GM12878 (cell line): ENCODE measurements at regions not wholly inside any gene's neighbourhood (a gene's known extent, or its start where the extent isn't known, plus 50 kb on each side); places are given as distances from the start of the nearest gene placed in this dataset.

Source experiments
- ATAC-seq: fragments of 200-7000 bp; cut with Tn5 transposase; 3 replicates; pipeline ENCODE4 v1.9.1; 2020; ENCODE audit warnings: mild to moderate bottlenecking, moderate library complexity
- BruUV-seq: library from RNA; stranded (reverse); fragments of 400-500 nt; replicated peaks from 2 replicates; lab custom pipeline; 2021; lab: Mats Ljungman, UMichigan
- CTCF ChIA-PET: fragments of 300-600 bp; sonication (Branson Sonifier 250); formaldehyde crosslinking; extraction: SDS; loops from one replicate; lab custom pipeline; 2021; ENCODE audit warnings: inconsistent platforms; lab: Yijun Ruan, JAX
- POLR2A ChIA-PET: fragments of 350-600 bp; formaldehyde crosslinking; extraction: SDS; loops from one replicate; lab custom pipeline; 2021; ENCODE audit warnings: inconsistent platforms; lab: Charles Lee
- RAD21 ChIA-PET: fragments of 300-600 bp; sonication (Branson Sonifier 250); formaldehyde crosslinking; loops from one replicate; lab custom pipeline; 2023; ENCODE audit warnings: antibody characterized with exemption; ENCODE audit not compliant: unreplicated experiment; lab: Charles Lee
- SMC1A ChIA-PET: fragments of 300-600 bp; sonication (Branson Sonifier 250); formaldehyde crosslinking; loops from one replicate; lab custom pipeline; 2023; ENCODE audit not compliant: unreplicated experiment, uncharacterized antibody; lab: Charles Lee
- DNase-seq: peaks from one replicate; pipeline ENCODE4 v3.0.0-alpha.2; 2011; ENCODE audit warnings: low read depth, low spot score
- FAIRE-seq: peaks from 3 replicates; lab custom pipeline; 2011; peaks lifted over from hg19 to GRCh38; lab: Jason Lieb, UNC
- H2AFZ ChIP-seq: 2 replicates; pipeline ENCODE4 v1.6.0; 2011; ENCODE audit warnings: low read depth, low read length, control low read depth; ENCODE audit not compliant: control insufficient read depth
- H3K27ac ChIP-seq: 2 replicates; pipeline ENCODE4 v1.5.1; 2011; ENCODE audit warnings: control low read depth; ENCODE audit not compliant: control insufficient read depth, insufficient read depth
- H3K27me3 ChIP-seq, 2 experiments: replicated peaks in 1 of 2; 2 replicates each; pipeline versions ENCODE4 v1.6.0 to v1.6.1; 2011; ENCODE audit warnings: low read length in 1 of 2; ENCODE audit not compliant: control insufficient read depth in 2 of 2, insufficient read depth in 2 of 2
- H3K36me3 ChIP-seq, 2 experiments: 2 replicates each; pipeline ENCODE4 v1.5.1; 2011; ENCODE audit warnings: low read length in 1 of 2; ENCODE audit not compliant: control insufficient read depth in 2 of 2, insufficient read depth in 2 of 2
- H3K4me1 ChIP-seq: 2 replicates; pipeline ENCODE4 v1.6.1; 2011; ENCODE audit warnings: mild to moderate bottlenecking, low read length, moderate library complexity, mixed read lengths; ENCODE audit not compliant: control insufficient read depth, insufficient read depth
- H3K4me2 ChIP-seq: 2 replicates; pipeline ENCODE4 v1.6.0; 2011; ENCODE audit warnings: control low read depth; ENCODE audit not compliant: control insufficient read depth, insufficient read depth
- H3K4me3 ChIP-seq: fragments of 200-600 bp; sonication (generic); 2 replicates; pipeline ENCODE4 v1.5.1; 2016
- H3K79me2 ChIP-seq: 2 replicates; pipeline ENCODE4 v1.6.0; 2011; ENCODE audit warnings: low read length; ENCODE audit not compliant: control insufficient read depth, insufficient read depth
- H3K9ac ChIP-seq: 2 replicates; pipeline ENCODE4 v1.8.0; 2011; ENCODE audit warnings: low read length, control low read depth, mixed read lengths; ENCODE audit not compliant: control insufficient read depth, insufficient read depth
- H3K9me3 ChIP-seq: replicated peaks from 3 replicates; pipeline ENCODE4 v1.5.1; 2011; ENCODE audit warnings: mild to moderate bottlenecking, low read length; ENCODE audit not compliant: control insufficient read depth, insufficient read depth
- H4K20me1 ChIP-seq: 2 replicates; pipeline ENCODE4 v1.6.0; 2011; ENCODE audit not compliant: control insufficient read depth, insufficient read depth
- EP300 ChIP-seq, 2 experiments: fragments of 150-350 bp in 1 of 2; IDR thresholded peaks; 2 replicates each; pipeline ENCODE4 v1.6.1; 2011 to 2012; ENCODE audit warnings: low read depth in 2 of 2, low read length in 2 of 2, borderline replicate concordance in 1 of 2, improper control_type of control experiment in 1 of 2, inconsistent platforms in 1 of 2; ENCODE audit not compliant: control insufficient read depth in 1 of 2
- GATAD2B ChIP-seq: fragments of 450-650 bp; conservative IDR thresholded peaks from 2 replicates; pipeline ENCODE4 v1.6.1; 2017; ENCODE audit warnings: low read depth, mild to moderate bottlenecking, moderate library complexity
- HDGF ChIP-seq: fragments of 450-650 bp; IDR thresholded peaks from 2 replicates; pipeline ENCODE4 v1.6.1; 2016; ENCODE audit warnings: antibody characterized with exemption
- NFYB ChIP-seq: IDR thresholded peaks from 2 replicates; pipeline ENCODE4 v1.6.1; 2011; ENCODE audit warnings: low read depth, mild to moderate bottlenecking, low read length, improper control_type of control experiment, moderate library complexity; ENCODE audit not compliant: insufficient read depth
- PAX5 ChIP-seq: IDR thresholded peaks from 2 replicates; pipeline ENCODE4 v1.6.1; 2011; ENCODE audit warnings: low read depth, low read length, borderline replicate concordance
- TAF1 ChIP-seq: IDR thresholded peaks from 2 replicates; pipeline ENCODE4 v1.6.1; 2011; ENCODE audit warnings: mild to moderate bottlenecking, low read depth, low read length, borderline replicate concordance
- ZBED1 ChIP-seq: IDR thresholded peaks from 2 replicates; pipeline ENCODE4 v1.6.1; 2016; ENCODE audit warnings: borderline replicate concordance
- ZZZ3 ChIP-seq: IDR thresholded peaks from 2 replicates; pipeline ENCODE4 v1.6.1; 2011; ENCODE audit warnings: low read depth; ENCODE audit not compliant: control insufficient read depth, insufficient read length
- WGBS: methylation state at CpG from one replicate; pipeline ENCODE4 v1.1.6; 2016; ENCODE audit warnings: low lambda C conversion rate; ENCODE audit not compliant: insufficient replicate concordance, insufficient coverage; ENCODE audit errors: missing lambda C conversion rate; 5-methylcytosine and 5-hydroxymethylcytosine counted together
- in situ Hi-C: fragments of 300-500 bp; cut with MboI; formaldehyde crosslinking; loops from 9 replicates; pipeline ENCODE4 v1.14.3; 2018; ENCODE audit warnings: mixed read lengths
- intact Hi-C: fragments of 100-400 bp; cut with micrococcal nuclease; formaldehyde crosslinking; loops from one replicate; pipeline ENCODE4 v1.14.2; 2022; ENCODE audit not compliant: unreplicated experiment
- TF ChIP-seq, protein P1 (sequence below): IDR thresholded peaks from 2 replicates; pipeline ENCODE4 v1.6.1; 2012; ENCODE audit warnings: low read depth, low read length, improper control_type of control experiment
- TF ChIP-seq, protein P2 (sequence below): fragments of 450-650 bp; IDR thresholded peaks from 2 replicates; pipeline ENCODE4 v1.6.1; 2016; ENCODE audit warnings: mild to moderate bottlenecking, moderate library complexity, borderline replicate concordance

DNA sequence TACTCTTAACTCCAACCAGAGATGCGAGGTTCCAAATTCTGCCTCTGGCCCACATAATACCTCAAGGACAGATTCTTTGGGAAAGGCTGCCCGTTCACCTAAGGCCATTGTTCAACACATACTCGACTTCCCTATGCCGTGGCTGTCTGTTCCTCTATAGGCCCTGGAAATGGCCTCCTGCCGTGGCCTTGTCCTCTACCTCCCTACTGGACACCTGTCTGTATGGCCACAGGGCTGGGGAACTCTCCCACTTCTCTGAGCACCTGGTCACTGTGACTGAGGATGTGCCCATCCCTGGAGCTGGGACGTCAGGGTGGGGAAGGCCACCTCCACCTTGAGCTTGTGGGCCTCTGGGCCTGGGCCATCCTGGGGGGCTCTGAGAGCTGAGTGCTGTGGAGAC lies 340.5 kb upstream of the B3GAT1 start:
- Histone ChIP-seq H3K9ac (no peak overlapping the region), H3K36me3 (no peaks in the 10 kb centered on the region), H3K27me3 (no peaks in the 10 kb centered on the region; a peak in 1 of 4 replicates), H3K79me2 (no peaks in the 10 kb centered on the region), H3K4me3 (no peak overlapping the region), H3K9me3 (no peaks in the 10 kb centered on the region), H3K4me1 (no peaks in the 10 kb centered on the region), H2AFZ (no peak overlapping the region), H4K20me1 (no peaks in the 10 kb centered on the region), H3K4me2 (no peak overlapping the region), H3K27ac (no peak overlapping the region)
- in situ Hi-C loops = no loop called here
- ChIA-PET RAD21 (no interaction called here), CTCF (no interaction called here), POLR2A (no interaction called here), SMC1A (no interaction called here)
- intact Hi-C loops = no loop called here
- FAIRE-seq (no peak), DNase-seq (no peak), ATAC-seq (no peak)
- WGBS = 2% methylated on average over 6 of the region's 6 CpGs
- no TSS peak for BruUV-seq
- TF ChIP-seq ZBED1 (no peak), HDGF (no peak)
- TF ChIP-seq, protein P1, sequence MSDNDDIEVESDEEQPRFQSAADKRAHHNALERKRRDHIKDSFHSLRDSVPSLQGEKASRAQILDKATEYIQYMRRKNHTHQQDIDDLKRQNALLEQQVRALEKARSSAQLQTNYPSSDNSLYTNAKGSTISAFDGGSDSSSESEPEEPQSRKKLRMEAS = no peak

DNA sequence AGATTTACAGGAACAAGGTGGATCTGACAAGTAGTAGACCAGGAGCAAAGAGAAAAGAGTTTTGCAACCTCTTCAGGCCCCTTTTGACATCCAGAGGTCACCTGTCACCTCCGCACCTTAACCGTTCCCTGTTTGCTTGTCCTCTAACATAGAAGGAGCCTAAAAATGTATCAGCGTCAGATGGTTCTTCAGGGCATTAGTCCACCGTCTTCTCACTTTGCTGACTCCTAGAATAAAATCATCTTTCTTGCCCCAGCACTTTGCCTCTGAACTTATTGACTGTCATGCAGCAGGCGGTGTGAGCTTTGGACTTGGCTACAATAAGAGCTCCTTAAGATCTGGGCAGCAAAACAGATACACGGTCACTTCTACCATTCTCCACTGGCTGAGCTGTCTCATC lies 339.7 kb upstream of the B3GAT1 start:
- no peaks in the 10 kb centered on the region for H3K9me3 ChIP-seq
- no peaks in the 10 kb centered on the region for H3K79me2 ChIP-seq
- in situ Hi-C loops = no loop called here
- BruUV-seq = no TSS peak
- H3K4me3 ChIP-seq = no peak overlapping the region
- SMC1A ChIA-PET = no interaction called here
- CTCF ChIA-PET = no interaction called here
- H3K4me2 ChIP-seq = no peak overlapping the region
- 59% methylated on average over 6 of the region's 6 CpGs for WGBS
- intact Hi-C loops = no loop called here
- no peaks in the 10 kb centered on the region for H4K20me1 ChIP-seq
- RAD21 ChIA-PET = no interaction called here
- H3K27me3 ChIP-seq = no peaks in the 10 kb centered on the region; a peak in 1 of 4 replicates
- no peak overlapping the region for H3K27ac ChIP-seq
- no peaks in the 10 kb centered on the region for H3K36me3 ChIP-seq
- POLR2A ChIA-PET = no interaction called here
- ATAC-seq = no peak
- TF ChIP-seq ZZZ3 = no peak
- no peak for TF ChIP-seq NFYB
- TF ChIP-seq EP300 (IDR thresholded peaks at IDR 0.05; ENCODE audit: borderline replicate concordance in 1 of 2, control insufficient read depth in 1 of 2, low read depth in 2 of 2, low read length in 2 of 2) = no peak
- no peak for TF ChIP-seq GATAD2B
- no peak for TF ChIP-seq PAX5
- TF ChIP-seq, protein P2, sequence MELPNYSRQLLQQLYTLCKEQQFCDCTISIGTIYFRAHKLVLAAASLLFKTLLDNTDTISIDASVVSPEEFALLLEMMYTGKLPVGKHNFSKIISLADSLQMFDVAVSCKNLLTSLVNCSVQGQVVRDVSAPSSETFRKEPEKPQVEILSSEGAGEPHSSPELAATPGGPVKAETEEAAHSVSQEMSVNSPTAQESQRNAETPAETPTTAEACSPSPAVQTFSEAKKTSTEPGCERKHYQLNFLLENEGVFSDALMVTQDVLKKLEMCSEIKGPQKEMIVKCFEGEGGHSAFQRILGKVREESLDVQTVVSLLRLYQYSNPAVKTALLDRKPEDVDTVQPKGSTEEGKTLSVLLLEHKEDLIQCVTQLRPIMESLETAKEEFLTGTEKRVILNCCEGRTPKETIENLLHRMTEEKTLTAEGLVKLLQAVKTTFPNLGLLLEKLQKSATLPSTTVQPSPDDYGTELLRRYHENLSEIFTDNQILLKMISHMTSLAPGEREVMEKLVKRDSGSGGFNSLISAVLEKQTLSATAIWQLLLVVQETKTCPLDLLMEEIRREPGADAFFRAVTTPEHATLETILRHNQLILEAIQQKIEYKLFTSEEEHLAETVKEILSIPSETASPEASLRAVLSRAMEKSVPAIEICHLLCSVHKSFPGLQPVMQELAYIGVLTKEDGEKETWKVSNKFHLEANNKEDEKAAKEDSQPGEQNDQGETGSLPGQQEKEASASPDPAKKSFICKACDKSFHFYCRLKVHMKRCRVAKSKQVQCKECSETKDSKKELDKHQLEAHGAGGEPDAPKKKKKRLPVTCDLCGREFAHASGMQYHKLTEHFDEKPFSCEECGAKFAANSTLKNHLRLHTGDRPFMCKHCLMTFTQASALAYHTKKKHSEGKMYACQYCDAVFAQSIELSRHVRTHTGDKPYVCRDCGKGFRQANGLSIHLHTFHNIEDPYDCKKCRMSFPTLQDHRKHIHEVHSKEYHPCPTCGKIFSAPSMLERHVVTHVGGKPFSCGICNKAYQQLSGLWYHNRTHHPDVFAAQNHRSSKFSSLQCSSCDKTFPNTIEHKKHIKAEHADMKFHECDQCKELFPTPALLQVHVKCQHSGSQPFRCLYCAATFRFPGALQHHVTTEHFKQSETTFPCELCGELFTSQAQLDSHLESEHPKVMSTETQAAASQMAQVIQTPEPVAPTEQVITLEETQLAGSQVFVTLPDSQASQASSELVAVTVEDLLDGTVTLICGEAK = no peak
- no peak for TF ChIP-seq TAF1
- no peak overlapping the region for H2AFZ ChIP-seq
- FAIRE-seq = no peak
- no peak for DNase-seq
- no peaks in the 10 kb centered on the region for H3K4me1 ChIP-seq
- H3K9ac ChIP-seq = no peak overlapping the region
